Esophagus muscularis mucosa (tissue), 4 donors: ENCODE measurements at regions not wholly inside any gene's neighbourhood (a gene's known extent, or its start where the extent isn't known, plus 50 kb on each side); places are given as distances from the start of the nearest gene placed in this dataset.

Experiments used
- DNase-seq: peaks from one replicate; pipeline ENCODE4 v3.0.0-alpha.2; 2017; ENCODE audit errors: extremely low spot score
- H3K27ac ChIP-seq, 4 donors: fragments of 200-600 bp; sonication (generic); replicated peaks in 1 of 4; 1 replicate in 3 of 4; 2 replicates in 1 of 4; pipeline ENCODE4 v1.5.1; 2016 to 2019; ENCODE audit warnings: mild to moderate bottlenecking in 1 of 4
- H3K27me3 ChIP-seq, 4 donors: fragments of 200-600 bp; sonication (generic); one replicate each; pipeline versions ENCODE4 v1.5.1 to v1.6.0; 2016 to 2019
- H3K36me3 ChIP-seq, 4 donors: fragments of 200-600 bp; sonication (generic); one replicate each; pipeline ENCODE4 v1.5.1; 2016 to 2019
- H3K4me1 ChIP-seq, 4 donors: fragments of 200-600 bp; sonication (generic); one replicate each; pipeline ENCODE4 v1.5.1; 2016 to 2019
- H3K4me3 ChIP-seq, 4 donors: fragments of 200-600 bp; sonication (generic); 1 replicate in 2 of 4; 2 replicates in 2 of 4; pipeline ENCODE4 v1.5.1; 2016 to 2019; ENCODE audit warnings: mild to moderate bottlenecking in 4 of 4, moderate library complexity in 1 of 4
- H3K9me3 ChIP-seq, 4 donors: fragments of 200-600 bp; sonication (generic); 1 replicate in 3 of 4; 2 replicates in 1 of 4; pipeline ENCODE4 v1.5.1; 2016 to 2019
- CTCF ChIP-seq, 3 experiments: fragments of 200-600 bp in 2 of 3; fragments of 450-650 bp in 1 of 3; sonication (generic) in 2 of 3; IDR thresholded peaks; one replicate each; pipeline ENCODE4 v1.5.1; 2017 to 2019; ENCODE audit warnings: antibody characterized with exemption in 3 of 3, mild to moderate bottlenecking in 2 of 3, moderate library complexity in 1 of 3
- EP300 ChIP-seq: sonication (generic); formaldehyde crosslinking; IDR thresholded peaks from one replicate; pipeline ENCODE4 v1.6.1; 2017; ENCODE audit warnings: antibody characterized with exemption
- POLR2A ChIP-seq: fragments of 450-650 bp; IDR thresholded peaks from one replicate; pipeline ENCODE4 v1.6.1; 2017; ENCODE audit warnings: antibody characterized with exemption, moderate library complexity, mild to moderate bottlenecking, low read depth
- POLR2AphosphoS5 ChIP-seq, 2 donors: sonication (generic); formaldehyde crosslinking; IDR thresholded peaks; one replicate each; pipeline ENCODE4 v1.6.1; 2017; ENCODE audit warnings: antibody characterized with exemption in 2 of 2
- WGBS: methylation state at CpG from one replicate; pipeline ENCODE4 v1.1.5; 2018; 5-methylcytosine and 5-hydroxymethylcytosine counted together
- intact Hi-C: fragments of 100-400 bp; cut with DNase I; formaldehyde crosslinking; loops from one replicate; pipeline ENCODE4 v1.15.1; 2023

- DNase-seq, result no peak
- no peak overlapping the region for H3K4me3 ChIP-seq
- H3K9me3 ChIP-seq, result no peaks in the 10 kb centered on the region
- intact Hi-C loops, result no loop called here
- no peaks in the 10 kb centered on the region for H3K4me1 ChIP-seq
- H3K27me3 ChIP-seq, result no peaks in the 10 kb centered on the region
- H3K36me3 ChIP-seq, result no peaks in the 10 kb centered on the region
- TF ChIP-seq EP300 (no peak), CTCF (IDR thresholded peaks at IDR 0.05) (no peak), POLR2AphosphoS5 (IDR thresholded peaks at IDR 0.05) (no peak), POLR2A (no peak)
- WGBS, result 72% methylated on average over 9 of the region's 9 CpGs
- H3K27ac ChIP-seq, result no peak overlapping the region
These were observed 985.7 kb upstream of the WWC1 start for GRCh38 chr5:167305591-167306213.

GRCh38 chr5:167307042-167307441 is 984.4 kb upstream of the WWC1 start:
- 57% methylated on average over 4 of the region's 4 CpGs for WGBS
- intact Hi-C loops, result no loop called here
- TF ChIP-seq EP300 (no peak), POLR2AphosphoS5 (IDR thresholded peaks at IDR 0.05) (no peak), POLR2A (no peak)
- Histone ChIP-seq H3K27me3 (no peaks in the 10 kb centered on the region), H3K4me1 (no peaks in the 10 kb centered on the region), H3K27ac (no peak overlapping the region), H3K9me3 (no peaks in the 10 kb centered on the region), H3K36me3 (no peaks in the 10 kb centered on the region), H3K4me3 (no peak overlapping the region)
- no peak for DNase-seq

- DNase-seq, result no peak
- no peaks in the 10 kb centered on the region for H3K4me1 ChIP-seq
- 64% methylated on average over 4 of the region's 5 CpGs for WGBS
- no peak overlapping the region for H3K4me3 ChIP-seq
- intact Hi-C loops, result no loop called here
- TF ChIP-seq POLR2AphosphoS5 (IDR thresholded peaks at IDR 0.05) (no peak), CTCF (IDR thresholded peaks at IDR 0.05) (no peak), POLR2A (no peak), EP300 (no peak)
- H3K27ac ChIP-seq, result no peak overlapping the region
- H3K9me3 ChIP-seq, result no peaks in the 10 kb centered on the region
- H3K36me3 ChIP-seq, result no peaks in the 10 kb centered on the region
- no peaks in the 10 kb centered on the region for H3K27me3 ChIP-seq
These were observed 983.0 kb upstream of the WWC1 start for GRCh38 chr5:167308466-167308865.

- Histone ChIP-seq H3K4me3 (no peak overlapping the region), H3K27me3 (no peaks in the 10 kb centered on the region), H3K36me3 (no peaks in the 10 kb centered on the region), H3K27ac (no peak overlapping the region), H3K9me3 (no peaks in the 10 kb centered on the region), H3K4me1 (no peaks in the 10 kb centered on the region)
- no peak for TF ChIP-seq POLR2AphosphoS5 (IDR thresholded peaks at IDR 0.05)
- 88% methylated on average over 8 of the region's 8 CpGs for WGBS
- no peak for DNase-seq
- intact Hi-C loops, result no loop called here
These were observed 981.4 kb upstream of the WWC1 start for GRCh38 chr5:167309941-167310517.

GRCh38 chr5:167311340-167311739 is 980.1 kb upstream of the WWC1 start:
- TF ChIP-seq EP300 (no peak), CTCF (IDR thresholded peaks at IDR 0.05) (no peak), POLR2AphosphoS5 (IDR thresholded peaks at IDR 0.05) (no peak), POLR2A (no peak)
- H3K27me3 ChIP-seq, result no peaks in the 10 kb centered on the region
- H3K4me3 ChIP-seq, result no peak overlapping the region
- H3K9me3 ChIP-seq, result no peaks in the 10 kb centered on the region
- intact Hi-C loops, result no loop called here
- 92% methylated on average over 3 of the region's 3 CpGs for WGBS
- no peaks in the 10 kb centered on the region for H3K4me1 ChIP-seq
- no peak for DNase-seq
- no peak overlapping the region for H3K27ac ChIP-seq
- H3K36me3 ChIP-seq, result no peaks in the 10 kb centered on the region

GRCh38 chr5:167312225-167312624 is 979.2 kb upstream of the WWC1 start:
- intact Hi-C loops, result no loop called here
- WGBS, result 58% methylated on average over 3 of the region's 3 CpGs

More at GRCh38 chr5:167312225-167312624, 979.2 kb upstream of the WWC1 start:
- no peaks in the 10 kb centered on the region for H3K36me3 ChIP-seq
- H3K9me3 ChIP-seq, result no peaks in the 10 kb centered on the region
- no peaks in the 10 kb centered on the region for H3K4me1 ChIP-seq
- no peak overlapping the region for H3K27ac ChIP-seq
- no peak overlapping the region for H3K4me3 ChIP-seq
- TF ChIP-seq POLR2A (no peak), POLR2AphosphoS5 (IDR thresholded peaks at IDR 0.05) (no peak), EP300 (no peak), CTCF (IDR thresholded peaks at IDR 0.05) (no peak)
- no peaks in the 10 kb centered on the region for H3K27me3 ChIP-seq
- no peak for DNase-seq
